AML-193 (cell line): ENCODE measurements at regions not wholly inside any gene's neighbourhood (a gene's known extent, or its start where the extent isn't known, plus 50 kb on each side); places are given as distances from the start of the nearest gene placed in this dataset.
"Not testable (repeated sequence)": the region's sequence is repeated elsewhere in the genome, so short reads cannot be mapped to it uniquely, and the experiment has no call there.

Source experiments
- DNase-seq, 2 experiments: peaks; one replicate each; lab custom pipeline; 2025; lab: John Stamatoyannopoulos, UW

DNA sequence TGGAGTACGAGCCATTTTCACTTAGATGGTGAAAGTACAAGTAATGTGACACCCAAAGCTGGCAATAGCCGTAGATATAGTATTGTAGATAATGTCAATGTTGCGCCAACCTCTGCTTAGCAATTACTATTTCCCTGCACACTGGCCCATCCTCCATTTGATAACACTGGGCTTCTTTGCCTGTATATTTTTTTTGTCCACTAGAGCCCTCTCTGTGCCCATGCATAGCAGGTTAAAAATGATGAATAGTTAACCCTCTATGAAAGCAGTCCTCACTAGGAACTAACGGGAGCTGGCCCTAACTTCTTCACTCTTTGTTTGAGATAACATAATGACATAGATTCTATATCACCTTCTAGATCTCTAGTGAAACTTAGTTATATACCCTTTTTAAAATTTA is 416.8 kb downstream of the TUSC1 start:
- no peak for DNase-seq

DNA sequence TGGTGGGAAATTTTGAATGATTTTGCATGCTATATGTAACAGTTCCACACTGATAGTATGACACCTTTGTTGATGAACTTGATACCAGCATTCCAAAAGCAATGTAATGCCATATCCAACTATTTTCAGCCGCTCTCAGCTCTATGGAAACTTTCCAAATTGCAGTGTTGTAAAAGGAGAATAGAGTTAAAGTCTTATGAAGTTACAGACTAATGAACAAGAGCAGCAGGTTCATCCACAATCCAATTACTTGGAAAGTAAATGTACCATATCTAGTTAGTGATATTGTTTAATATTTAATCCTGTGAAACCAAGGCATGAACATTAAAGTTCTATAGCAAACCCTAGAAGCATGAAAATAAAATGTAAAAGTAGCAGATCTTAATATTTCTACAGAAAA is 418.2 kb downstream of the TUSC1 start:
- DNase-seq, result no peak

DNA sequence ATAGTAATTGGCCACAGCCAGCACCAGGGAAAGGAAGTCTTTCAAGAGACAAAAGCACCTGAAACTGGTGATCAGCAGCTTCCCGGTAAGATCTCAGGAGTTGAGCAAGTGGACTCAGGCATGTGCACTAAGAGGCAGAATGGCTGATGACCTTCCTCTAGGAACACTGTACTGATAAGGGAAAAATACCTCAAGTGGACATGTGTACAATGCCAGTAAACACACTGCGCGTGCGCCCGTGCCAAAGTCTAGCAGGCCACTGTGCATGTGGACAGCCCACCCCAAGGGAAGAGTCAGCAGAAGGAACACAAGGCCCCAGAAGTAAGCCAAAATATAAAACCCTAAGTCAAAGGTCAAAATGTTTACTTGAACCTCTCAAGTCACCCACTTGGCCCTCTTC is 423.0 kb downstream of the TUSC1 start:
- no peak for DNase-seq

DNA sequence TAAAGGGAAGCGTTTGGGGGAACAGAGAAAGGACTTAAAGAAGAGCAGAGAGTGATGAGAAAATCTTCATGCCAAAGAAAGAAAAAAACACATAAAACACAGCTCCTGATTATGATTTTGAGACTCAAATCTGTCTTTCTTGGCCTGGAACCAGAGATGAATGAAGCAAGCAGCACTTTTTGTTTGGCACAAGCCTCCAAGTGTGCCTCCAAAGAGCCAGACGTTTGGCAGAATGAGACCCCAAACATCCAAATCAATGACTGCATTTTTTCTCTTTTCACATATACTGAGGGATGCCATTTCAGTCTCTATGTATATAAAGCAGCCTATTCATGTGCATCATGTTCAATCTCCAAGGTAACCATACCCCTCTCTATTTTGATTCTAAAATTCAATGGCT is 424.2 kb downstream of the TUSC1 start:
- DNase-seq, result no peak

DNA sequence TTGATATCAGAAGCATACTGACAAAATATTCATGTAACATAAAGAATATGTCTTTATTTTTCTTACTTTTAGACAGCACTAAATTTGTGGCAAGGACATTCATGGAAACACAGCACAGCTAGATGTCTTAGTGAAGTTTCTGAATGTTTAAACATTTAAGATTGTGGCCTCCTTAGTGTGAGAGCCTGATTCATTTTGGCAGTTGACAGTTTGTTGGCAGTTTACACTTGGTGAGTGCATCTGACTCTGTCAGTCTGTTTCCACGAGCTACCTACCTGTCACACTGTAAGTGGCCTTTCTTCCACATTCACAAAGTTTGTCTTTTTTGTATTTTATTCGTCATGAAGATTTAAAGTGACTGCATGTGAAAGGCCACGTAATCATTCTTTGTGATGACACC is 436.8 kb downstream of the TUSC1 start:
- no peak for DNase-seq

DNA sequence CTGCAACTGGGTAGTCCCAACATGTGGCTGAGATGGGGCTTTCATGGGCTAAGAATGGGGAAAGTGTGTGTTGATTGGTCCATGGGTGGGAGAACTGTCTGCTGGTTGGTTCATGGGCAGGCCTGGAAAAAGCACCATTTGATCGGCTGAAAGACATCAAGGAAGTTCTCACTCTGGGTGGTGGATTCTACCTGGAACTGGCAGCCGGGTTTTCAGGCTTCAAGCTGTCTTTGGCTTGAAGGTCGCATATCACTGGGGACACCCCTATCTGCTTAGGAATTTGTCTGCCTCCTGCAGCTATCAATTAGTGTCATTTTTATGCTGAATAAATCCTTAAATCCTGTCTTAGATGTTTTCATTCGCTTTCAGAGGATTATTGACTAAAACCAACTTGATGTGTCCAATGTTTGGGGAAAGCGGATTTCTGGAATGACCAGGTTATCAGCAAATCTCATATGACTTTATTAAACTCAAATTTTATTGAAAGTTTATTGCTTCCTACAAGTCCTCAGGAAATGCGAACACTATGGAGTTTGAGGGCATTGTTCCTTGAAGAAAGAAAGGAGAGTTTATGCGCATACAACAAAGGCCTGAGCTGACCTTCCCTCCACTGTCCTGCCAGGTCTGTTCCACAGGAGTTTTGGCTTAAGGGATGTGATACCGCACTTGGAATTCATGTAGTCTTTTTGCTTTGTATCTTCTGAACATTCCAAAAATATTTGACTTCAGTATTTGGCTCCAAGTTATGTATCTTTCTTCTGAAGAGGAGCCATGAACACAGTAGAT is 451.1 kb downstream of the TUSC1 start:
- no peak for DNase-seq

DNA sequence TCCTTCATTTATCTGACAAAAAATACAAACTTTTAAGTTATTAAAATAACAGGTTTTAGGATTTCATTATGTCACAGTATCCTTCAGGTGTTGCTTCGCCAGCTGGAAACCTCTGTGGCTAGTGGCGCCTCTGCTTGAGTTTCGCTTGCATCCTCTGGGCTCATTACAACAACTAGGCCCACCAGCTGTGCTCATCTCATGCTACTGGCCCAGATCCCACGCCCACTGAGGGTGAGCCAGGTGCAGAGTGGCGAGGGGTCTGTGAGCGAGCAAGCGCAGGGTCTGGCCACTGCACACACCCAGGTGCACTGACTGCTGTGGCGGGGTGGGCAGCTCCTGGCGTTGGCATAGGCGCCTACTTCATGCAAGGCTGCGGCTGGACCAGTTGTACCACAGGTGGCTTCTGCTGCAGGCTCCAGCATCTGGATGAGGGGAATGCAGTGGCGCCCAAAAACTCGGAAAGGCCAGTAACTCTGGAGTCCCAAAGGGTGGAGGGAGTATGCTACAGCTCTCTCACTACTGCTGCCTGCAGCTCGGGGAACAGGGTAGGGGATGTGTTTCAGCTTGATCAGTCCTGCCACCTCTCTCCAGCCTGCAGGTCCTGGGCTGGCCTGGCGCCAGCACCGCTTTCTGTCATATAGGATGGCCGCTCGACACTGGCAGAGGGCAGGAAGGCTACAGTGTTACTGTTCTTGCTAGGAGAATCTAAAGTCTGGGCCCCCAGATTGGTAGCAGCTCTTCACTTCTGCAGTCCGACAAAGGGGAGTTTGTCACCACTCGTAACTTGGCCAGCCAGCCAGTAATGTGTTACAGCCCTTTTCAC is 452.1 kb downstream of the TUSC1 start:
- no peak for DNase-seq

DNA sequence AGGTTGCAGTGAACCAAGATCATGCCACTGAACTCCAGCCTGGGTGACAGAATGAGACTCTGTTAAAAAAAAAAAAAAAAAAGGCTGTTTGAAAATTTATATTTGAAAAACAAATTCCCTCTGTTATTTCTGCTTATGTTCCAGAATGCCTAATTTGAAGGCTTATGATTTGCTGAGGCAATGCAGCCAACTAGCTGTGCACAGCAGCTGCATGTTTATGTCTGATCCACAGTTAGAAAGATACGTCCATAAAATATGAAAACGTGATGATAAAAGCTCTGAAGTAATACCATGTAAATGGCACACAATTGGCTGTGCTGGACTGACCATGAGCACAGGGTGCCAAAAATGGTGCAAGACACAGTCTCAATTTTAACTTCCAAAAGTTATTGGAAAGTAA is 453.2 kb downstream of the TUSC1 start:
- DNase-seq, result no peak

DNA sequence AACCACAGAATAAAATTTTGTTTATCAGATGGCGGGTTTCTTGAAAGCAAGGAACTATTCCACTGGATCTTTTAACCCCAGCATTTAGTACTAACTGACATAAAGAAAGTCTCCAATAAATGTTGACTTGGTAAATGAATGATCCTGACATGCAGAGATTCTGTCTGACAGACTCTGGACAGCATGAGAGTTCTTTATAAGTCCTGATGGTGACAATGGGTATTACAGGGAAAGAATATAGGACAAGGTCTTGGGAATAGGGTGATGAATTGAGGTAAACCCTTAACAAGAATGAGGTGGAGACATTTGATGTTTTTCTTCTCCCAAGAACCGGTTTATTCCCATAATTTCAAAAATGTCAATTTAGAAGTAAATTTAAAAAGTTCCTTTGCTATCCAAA is 453.9 kb downstream of the TUSC1 start:
- DNase-seq, result no peak

DNA sequence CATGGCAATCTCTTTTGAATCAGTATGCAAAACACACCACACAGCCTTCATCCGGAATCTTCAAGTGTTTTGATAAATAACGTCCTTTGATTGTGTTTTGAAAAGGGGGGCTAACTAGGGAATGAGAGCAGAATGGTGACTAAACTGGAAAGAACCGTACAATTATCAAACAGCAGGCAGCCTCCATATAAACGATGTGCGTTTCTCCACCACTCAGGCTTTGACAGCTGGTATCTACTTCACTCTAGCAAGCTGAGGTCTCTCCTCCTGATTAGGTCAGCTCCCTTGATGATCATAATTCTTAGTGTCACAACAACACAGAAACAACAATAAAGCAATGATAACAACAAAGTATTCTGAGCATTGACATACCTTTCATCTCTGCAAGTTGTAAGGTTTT is 465.9 kb downstream of the TUSC1 start:
- no peak for DNase-seq

DNA sequence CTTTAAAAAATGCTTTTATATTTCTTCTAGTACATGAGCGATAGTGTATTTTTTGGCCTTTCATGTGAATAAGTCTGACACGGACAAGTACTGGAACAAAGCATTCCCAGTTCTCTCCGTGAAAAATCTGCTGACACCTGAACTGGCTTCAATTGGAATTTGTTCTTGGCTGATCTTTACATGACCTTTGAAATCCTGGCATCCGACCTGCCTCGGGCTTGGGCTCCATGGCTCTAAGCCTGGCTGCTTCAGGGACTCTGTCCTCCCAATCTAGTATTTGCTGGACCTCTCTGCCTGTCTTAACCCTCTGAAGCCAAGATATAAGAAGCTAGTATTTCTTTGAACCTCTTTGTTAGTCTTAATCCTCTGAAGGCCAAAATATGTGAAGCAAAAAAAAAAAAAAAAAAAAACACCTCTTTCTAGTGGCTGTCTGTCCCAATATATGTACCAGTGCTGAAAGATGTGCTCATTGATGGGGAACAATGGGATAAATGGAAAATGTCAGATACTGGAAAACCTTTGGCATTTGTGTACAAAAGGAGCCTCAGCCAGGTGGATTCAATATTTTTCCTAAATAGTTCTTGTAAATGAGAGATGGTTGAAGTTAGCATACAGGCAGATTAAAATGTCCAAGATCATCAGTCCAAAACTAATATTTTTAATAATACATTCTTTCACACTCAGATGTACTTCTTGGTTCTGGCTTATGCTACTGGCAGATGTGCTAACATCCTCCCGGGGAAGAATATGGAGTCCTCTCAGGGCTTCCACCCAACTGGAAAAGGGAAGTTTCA is 470.6 kb downstream of the TUSC1 start:
- DNase-seq, result no peak

DNA sequence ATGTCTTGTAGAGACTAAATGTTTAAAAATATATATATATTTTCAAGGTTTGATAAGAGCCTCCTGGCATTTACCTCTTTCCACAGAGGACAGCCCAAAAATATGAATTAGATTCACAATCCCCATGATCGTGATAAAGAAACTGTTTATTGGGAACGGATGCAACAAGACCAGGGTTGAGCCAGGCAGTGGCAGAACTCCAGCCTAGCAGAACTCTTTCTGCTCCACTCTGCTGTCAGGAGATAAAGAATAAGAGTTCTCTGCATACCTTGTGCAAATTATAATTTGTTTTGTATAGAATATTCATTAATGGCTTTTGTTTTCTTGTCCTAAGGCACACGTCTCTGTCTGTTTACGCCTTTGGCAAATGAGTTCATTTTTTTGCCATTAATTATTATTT is 472.2 kb downstream of the TUSC1 start:
- DNase-seq, result no peak

DNA sequence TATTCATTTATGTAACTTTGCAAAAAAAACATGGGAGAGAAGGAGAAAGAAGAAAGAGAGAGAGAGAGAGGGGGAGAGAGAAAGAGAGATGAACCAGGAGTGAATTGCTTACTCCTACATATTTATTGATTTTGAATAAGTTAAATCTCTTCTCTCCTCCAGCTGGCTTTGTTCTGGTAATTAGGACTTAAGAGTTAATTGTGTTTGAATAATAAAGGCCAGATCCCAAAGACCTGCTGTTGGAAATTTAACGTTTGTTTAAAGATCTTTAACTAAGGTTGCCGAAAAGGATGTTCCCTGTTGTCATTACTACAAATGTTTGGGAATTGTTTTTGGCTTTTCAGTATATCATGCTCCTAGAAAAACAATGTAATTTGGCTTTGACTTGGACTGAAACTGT is 473.0 kb downstream of the TUSC1 start:
- no peak for DNase-seq

DNA sequence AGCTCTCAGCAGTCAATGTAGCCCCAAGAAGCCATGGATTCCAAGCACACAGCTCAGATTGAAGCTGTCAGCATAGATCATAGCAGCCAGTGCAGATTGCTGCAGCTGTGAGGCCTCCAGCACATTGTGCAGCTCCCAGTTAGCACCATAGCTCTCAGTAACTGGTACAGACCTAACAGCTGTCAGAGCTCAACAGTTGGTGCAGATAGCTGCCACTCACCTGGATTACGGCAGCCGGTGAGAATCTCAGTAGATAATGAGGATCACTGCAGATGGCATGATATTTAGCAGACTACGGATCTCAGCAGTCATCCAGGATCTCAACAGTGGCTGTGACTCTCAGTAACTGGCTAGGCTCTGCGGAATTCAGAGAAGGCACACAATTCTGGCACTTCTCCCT is 500.4 kb downstream of the TUSC1 start:
- DNase-seq, result no peak

DNA sequence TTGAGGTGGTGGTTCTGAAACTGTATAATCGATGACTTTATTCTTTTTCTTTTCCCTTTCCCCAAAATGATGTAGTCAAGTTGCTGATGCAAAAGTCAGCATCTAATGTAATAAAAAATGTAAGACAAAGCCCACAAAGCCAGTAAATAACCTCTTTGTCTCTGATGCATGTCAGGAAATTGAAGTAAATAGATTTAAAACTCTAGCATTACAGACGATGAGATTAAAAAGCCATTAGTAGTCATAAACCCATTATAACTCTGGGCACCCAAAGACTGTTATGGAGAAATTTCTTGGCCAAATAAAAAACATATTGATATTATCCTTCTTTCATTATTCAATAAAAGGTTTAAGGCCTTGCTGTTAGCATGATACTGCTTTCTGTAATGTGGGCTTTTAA is 548.7 kb downstream of the TUSC1 start:
- DNase-seq, result no peak

DNA sequence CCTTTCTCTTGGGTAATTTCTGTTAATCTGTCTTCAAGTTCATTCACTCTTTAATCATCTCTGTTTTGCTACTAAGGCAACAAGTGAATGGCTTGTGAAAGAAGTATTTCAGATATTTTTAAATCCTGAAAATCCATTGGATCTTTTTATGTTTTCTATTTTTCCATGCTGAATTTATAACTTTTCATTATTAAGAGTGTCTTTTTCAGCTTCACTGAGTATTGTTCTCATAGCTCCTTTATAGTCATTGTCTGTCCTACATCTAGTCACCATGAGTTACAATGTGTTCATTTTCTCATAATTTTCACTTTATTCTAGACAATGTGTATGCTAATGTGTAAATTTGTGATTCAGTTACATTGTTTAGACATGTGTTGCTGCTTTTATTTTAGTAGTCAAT is 556.4 kb downstream of the TUSC1 start:
- DNase-seq, result no peak

DNA sequence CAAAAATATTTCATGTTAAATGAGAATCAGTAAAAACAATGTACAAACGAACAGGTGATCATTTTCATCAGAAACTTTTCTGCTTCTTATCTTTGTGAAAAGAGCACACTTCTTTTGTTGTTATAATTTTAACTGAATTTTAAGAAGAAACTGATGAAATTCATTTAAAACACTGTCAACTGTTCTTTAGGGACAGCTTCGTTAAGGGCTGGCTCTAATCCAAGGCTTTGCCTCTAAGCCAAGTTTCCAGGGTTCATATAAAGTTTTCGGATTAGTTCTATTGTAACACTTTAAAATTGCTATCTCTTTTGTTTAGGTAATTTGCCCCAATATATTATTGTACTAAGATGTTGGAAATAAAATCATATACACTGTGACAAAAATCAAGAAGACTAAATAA is 559.2 kb downstream of the TUSC1 start:
- DNase-seq, result no peak

DNA sequence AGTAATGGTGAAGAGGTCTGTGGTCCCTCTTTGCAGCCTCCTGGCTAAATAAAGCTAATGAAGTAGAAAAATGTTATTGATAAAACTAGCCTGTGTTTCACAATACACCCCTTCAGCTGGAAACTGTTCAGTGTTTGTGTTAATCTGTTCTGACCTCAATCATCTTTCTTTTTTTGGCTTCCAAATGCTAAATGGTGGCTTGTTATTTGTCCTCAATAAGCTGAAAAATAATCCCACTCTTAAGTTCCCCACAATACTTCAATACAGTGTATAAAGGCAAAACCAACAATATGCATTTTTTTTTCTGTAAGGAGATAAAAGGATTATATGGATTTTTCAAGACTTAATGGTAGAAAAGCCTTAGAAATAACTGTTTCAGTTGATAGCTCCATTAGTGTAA is 560.5 kb downstream of the TUSC1 start:
- no peak for DNase-seq

DNA sequence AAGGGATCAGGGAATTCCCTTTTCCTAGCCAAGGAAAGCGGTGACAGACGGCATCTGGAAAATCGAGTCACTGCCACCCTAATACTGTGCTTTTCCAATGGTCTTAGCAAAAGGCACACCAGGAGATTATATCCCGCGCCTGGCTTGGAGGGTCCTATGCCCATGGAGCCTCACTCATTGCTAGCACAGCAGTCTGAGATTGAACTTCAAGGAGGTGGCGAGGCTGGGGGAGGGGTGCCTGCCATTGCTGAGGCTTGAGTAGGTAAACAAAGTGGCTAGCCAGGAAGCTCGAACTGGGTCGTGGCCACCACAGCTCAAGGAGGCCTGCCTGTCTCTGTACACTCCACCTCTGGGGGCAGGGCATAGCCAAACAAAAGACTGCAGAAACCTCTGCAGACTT is 556.5 kb upstream of the IZUMO3 start:
- not testable (repeated sequence) for DNase-seq

DNA sequence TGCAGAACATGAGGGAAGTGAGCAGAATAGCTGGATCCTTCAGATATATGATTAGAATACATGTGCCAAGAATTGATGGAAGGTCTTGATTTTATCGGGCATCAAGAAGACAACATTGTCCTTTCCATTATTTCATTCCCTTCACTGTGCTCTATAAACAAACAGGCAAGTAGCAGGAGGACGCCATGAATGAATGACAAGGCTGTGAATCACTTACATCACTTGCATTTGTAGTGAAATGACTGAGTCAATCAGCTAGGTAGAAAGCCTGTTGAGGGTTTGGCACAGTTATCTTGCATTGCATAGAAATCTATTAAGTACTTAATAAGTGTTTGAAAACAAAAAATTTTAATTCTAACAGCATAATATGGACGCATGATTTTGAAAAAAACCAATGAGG is 548.8 kb upstream of the IZUMO3 start:
- no peak for DNase-seq

DNA sequence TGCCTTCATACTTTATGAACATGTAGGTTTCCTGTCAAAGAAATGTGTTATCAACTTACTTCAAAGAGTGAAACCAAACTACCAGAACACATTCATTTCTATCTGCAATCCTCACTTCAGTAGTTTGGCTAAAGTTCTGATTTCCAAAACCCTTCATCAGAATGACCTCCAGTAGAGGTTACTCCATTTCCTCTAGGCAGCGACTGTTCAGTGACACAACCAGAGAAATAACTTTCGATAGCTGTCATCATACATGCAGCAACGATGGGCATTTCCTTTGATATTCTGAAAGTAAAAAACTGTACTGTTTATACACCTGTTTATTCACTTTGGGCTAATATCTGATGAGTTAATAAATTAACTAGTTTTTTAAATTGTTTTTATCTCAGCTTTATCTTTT is 532.5 kb upstream of the IZUMO3 start:
- no peak for DNase-seq

DNA sequence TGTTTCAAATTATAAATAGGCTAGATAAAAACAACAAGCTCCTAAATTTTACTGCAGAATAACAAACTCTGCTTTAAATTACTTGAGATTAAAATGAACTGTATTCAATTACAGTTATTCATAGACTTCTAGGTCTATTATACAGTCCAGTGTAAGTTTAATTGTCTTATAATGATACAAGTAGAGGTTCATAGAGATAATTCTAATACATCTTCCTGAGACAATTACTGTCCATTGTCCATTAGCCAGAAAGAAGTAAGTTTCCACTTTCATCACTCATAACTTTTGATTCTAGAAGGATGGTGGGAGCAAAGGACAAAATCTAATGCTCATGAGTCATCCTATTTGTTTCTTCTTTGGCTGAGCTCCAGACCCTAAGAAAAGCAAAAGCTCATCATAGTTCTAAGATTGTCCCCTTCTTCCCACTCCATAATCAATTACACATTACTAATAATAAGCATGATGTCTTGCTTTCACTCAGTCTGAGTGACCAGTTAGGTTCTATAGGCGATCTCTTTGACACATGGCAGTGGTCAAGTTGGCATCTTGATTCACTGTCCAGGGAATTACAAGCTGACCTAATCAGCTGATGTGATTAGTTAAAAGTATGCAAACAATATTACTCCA is 502.5 kb upstream of the IZUMO3 start:
- DNase-seq, result no peak
